Transverse colon (tissue), 4 donors: ENCODE measurements at regions not wholly inside any gene's neighbourhood (a gene's known extent, or its start where the extent isn't known, plus 50 kb on each side); places are given as distances from the start of the nearest gene placed in this dataset.

ENCODE experiments used
- DNase-seq: peaks from one replicate; pipeline ENCODE4 v3.0.0-alpha.2; 2019
- H3K27ac ChIP-seq, 4 donors: fragments of 200-600 bp; sonication (generic); 2 replicates each; pipeline ENCODE4 v1.5.1; 2016 to 2018; ENCODE audit warnings: inconsistent platforms in 4 of 4
- H3K27me3 ChIP-seq: fragments of 200-600 bp; sonication (generic); 2 replicates; pipeline ENCODE4 v1.5.1; 2017; ENCODE audit warnings: inconsistent platforms
- H3K36me3 ChIP-seq, 4 donors: fragments of 200-600 bp; sonication (generic); 2 replicates each; pipeline ENCODE4 v1.5.1; 2017 to 2019; ENCODE audit warnings: inconsistent platforms in 4 of 4
- H3K4me1 ChIP-seq, 4 donors: fragments of 200-600 bp; sonication (generic); 2 replicates each; pipeline ENCODE4 v1.5.1; 2017 to 2020; ENCODE audit warnings: inconsistent platforms in 4 of 4
- H3K4me3 ChIP-seq, 4 donors: fragments of 200-600 bp; sonication (generic); 1 replicate in 1 of 4; 2 replicates in 3 of 4; pipeline versions ENCODE4 v1.5.1 to v1.6.1; 2017 to 2019; ENCODE audit warnings: inconsistent platforms in 4 of 4
- H3K9me3 ChIP-seq, 2 donors: fragments of 200-600 bp; sonication (generic); 2 replicates each; pipeline ENCODE4 v1.5.1; 2017 to 2019; ENCODE audit warnings: inconsistent platforms in 2 of 2
- CTCF ChIP-seq, 5 experiments: fragments of 200-600 bp in 3 of 5; fragments of 450-650 bp in 2 of 5; sonication (generic) in 3 of 5; IDR thresholded peaks; 1 replicate in 2 of 5; 2 replicates in 3 of 5; pipeline ENCODE4 v1.5.1; 2016 to 2017; ENCODE audit warnings: antibody characterized with exemption in 5 of 5, inconsistent platforms in 3 of 5, mild to moderate bottlenecking in 2 of 5, moderate library complexity in 1 of 5
- EP300 ChIP-seq: sonication (generic); formaldehyde crosslinking; IDR thresholded peaks from one replicate; pipeline ENCODE4 v1.6.1; 2017; ENCODE audit warnings: antibody characterized with exemption, low read depth
- POLR2A ChIP-seq: fragments of 450-650 bp; IDR thresholded peaks from one replicate; pipeline ENCODE4 v1.6.1; 2016; ENCODE audit warnings: antibody characterized with exemption, mild to moderate bottlenecking, moderate library complexity
- POLR2AphosphoS5 ChIP-seq, 3 donors: sonication (generic); formaldehyde crosslinking; IDR thresholded peaks; one replicate each; pipeline ENCODE4 v1.6.1; 2016; ENCODE audit warnings: antibody characterized with exemption in 3 of 3
- WGBS, 2 donors: methylation state at CpG; one replicate each; pipeline ENCODE4 v1.1.5; 2018; ENCODE audit warnings: low coverage in 1 of 2; 5-methylcytosine and 5-hydroxymethylcytosine counted together
- in situ Hi-C, 4 donors: fragments of 200-750 bp; cut with MboI; loops; one replicate each; pipeline versions ENCODE4 v1.15.0 to v1.15.1; 2017; ENCODE audit warnings: low sequenced_read_pairs in 3 of 4, low pct_ligation_motif_present in 1 of 4, low pct_unique_long_range_greater_than_20kb in 1 of 4
- intact Hi-C: fragments of 100-400 bp; cut with DNase I; formaldehyde crosslinking; loops from one replicate; pipeline ENCODE4 v1.15.1; 2023; ENCODE audit warnings: low total_unique reads

DNA sequence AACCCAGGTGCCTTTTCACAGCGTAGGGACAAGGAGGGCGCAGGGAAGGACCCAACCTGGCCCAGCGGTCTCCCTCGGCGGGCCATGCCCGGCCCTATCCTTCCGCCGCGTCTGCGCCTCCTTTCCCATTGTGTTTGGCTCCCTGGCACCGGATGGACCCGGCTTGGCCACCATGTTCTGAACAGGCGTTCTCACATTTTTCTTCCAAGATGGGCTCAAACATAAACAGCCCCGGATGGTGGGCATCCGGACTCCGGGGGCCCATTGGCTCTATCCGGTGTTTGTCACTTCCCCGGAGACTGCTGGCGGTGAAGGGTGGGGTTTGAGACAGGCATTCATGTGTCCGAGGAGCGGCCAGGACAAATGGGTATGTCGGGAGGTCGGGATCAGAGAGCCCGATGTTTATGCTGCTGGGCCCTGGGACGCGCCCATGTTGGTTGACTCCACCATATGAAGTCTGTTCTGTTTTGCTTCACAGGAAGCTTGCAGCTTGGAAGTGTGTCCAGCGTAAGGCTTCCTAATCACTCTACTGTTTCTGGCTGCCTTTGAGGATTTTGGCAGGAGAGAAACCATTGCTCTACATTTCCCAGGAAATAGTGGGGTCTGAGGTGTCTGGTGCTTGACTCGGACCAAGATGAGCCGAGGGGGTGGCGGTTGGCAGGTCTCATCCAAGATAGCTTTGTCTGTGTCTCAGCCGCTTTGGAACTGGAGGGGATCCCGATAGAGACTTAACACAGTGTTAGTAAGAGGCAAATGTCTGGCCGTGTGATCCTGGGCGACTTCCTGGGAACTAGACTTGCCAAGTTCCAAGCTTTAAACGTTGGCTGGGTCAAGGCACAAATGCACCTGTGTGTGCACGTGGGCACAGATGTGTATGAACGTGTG, 188.3 kb downstream of the IRF8 start:
- no peak overlapping the region for H3K4me3 ChIP-seq
- no peak for TF ChIP-seq POLR2A
- no peak for TF ChIP-seq POLR2AphosphoS5 (IDR thresholded peaks at IDR 0.05)
- H3K4me1 ChIP-seq: no peaks in the 10 kb centered on the region
- intact Hi-C loops: no loop called here
- H3K27ac ChIP-seq: no peak overlapping the region
- H3K27me3 ChIP-seq: no peaks in the 10 kb centered on the region
- DNase-seq: no peak
- in situ Hi-C loops: no loop called here
- no peaks in the 10 kb centered on the region for H3K36me3 ChIP-seq
- H3K9me3 ChIP-seq: no peaks in the 10 kb centered on the region
- 83 to 90% methylated on average over 1 to 37 of the region's 37 CpGs for WGBS, 2 donors

GRCh38 chr16:86087896-86088230, 188.9 kb downstream of the IRF8 start:
- Histone ChIP-seq H3K27me3 (no peaks in the 10 kb centered on the region), H3K4me3 (no peak overlapping the region), H3K9me3 (no peaks in the 10 kb centered on the region), H3K36me3 (no peaks in the 10 kb centered on the region), H3K4me1 (no peaks in the 10 kb centered on the region), H3K27ac (no peak overlapping the region)
- no peak for DNase-seq
- WGBS, 2 donors: 92% methylated on average over 11 of the region's 11 CpGs; no CpG with 5 or more reads in 1 of the 2 donors
- in situ Hi-C loops (no loop called here), intact Hi-C loops (no loop called here)
- no peak for TF ChIP-seq CTCF (IDR thresholded peaks at IDR 0.05)
- TF ChIP-seq POLR2AphosphoS5 (IDR thresholded peaks at IDR 0.05): no peak
- TF ChIP-seq EP300: no peak
- no peak for TF ChIP-seq POLR2A

DNA sequence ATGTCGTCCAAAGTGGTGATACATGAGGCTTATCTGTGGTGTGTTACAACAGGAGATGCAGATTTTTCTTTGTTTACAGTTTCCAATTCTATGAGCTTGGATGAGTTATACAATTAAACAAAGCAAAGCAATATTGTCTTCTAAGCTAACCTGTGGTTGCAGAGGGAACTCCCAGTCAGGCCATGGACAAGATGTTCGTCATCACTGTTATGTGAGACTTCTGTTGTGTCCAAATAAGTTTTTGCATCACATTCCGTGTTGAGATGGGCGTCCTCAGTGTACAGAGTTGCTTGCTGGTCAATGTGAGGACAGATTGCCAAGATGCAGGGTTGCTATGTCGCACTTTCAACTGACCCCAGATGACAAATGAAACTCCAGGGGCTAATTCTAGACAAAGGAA, 189.3 kb downstream of the IRF8 start:
- no peak overlapping the region for H3K27ac ChIP-seq
- no peaks in the 10 kb centered on the region for H3K36me3 ChIP-seq
- TF ChIP-seq POLR2AphosphoS5 (IDR thresholded peaks at IDR 0.05) (no peak), EP300 (no peak), POLR2A (no peak), CTCF (IDR thresholded peaks at IDR 0.05) (no peak)
- in situ Hi-C loops (no loop called here), intact Hi-C loops (no loop called here)
- H3K4me1 ChIP-seq: no peaks in the 10 kb centered on the region
- 73 to 79% methylated on average over 5 of the region's 5 CpGs for WGBS, 2 donors
- no peak for DNase-seq
- no peaks in the 10 kb centered on the region for H3K9me3 ChIP-seq
- H3K4me3 ChIP-seq: no peak overlapping the region
- H3K27me3 ChIP-seq: no peaks in the 10 kb centered on the region

- intact Hi-C loops: no loop called here
- Histone ChIP-seq H3K27me3 (no peaks in the 10 kb centered on the region), H3K4me1 (no peaks in the 10 kb centered on the region), H3K36me3 (no peaks in the 10 kb centered on the region), H3K9me3 (no peaks in the 10 kb centered on the region), H3K4me3 (no peak overlapping the region), H3K27ac (no peak overlapping the region)
- no peak for DNase-seq
- no peak for TF ChIP-seq EP300
- TF ChIP-seq POLR2A: no peak
- in situ Hi-C loops: no loop called here
- whole genome bisulfite sequencing, 2 donors: 83% methylated on average over 9 of the region's 9 CpGs; no CpG with 5 or more reads in 1 of the 2 donors
Measured at GRCh38 chr16:86088816-86089215, 189.9 kb downstream of the IRF8 start.

GRCh38 chr16:86089334-86089900, 190.5 kb downstream of the IRF8 start:
- no peak for DNase-seq
- Histone ChIP-seq H3K36me3 (no peaks in the 10 kb centered on the region), H3K9me3 (no peaks in the 10 kb centered on the region), H3K4me3 (no peak overlapping the region), H3K4me1 (no peaks in the 10 kb centered on the region), H3K27me3 (no peaks in the 10 kb centered on the region), H3K27ac (no peak overlapping the region)
- in situ Hi-C loops (no loop called here), intact Hi-C loops (no loop called here)
- WGBS, 2 donors: 52 to 86% methylated on average over 5 to 14 of the region's 14 CpGs
- no peak for TF ChIP-seq POLR2AphosphoS5 (IDR thresholded peaks at IDR 0.05)
- TF ChIP-seq POLR2A: no peak
- TF ChIP-seq EP300: no peak
- TF ChIP-seq CTCF (IDR thresholded peaks at IDR 0.05): no peak
